ENCODE measurements at regions not wholly inside any gene's neighbourhood (a gene's known extent, or its start where the extent isn't known, plus 50 kb on each side); places are given as distances from the start of the nearest gene placed in this dataset.

GRCh38 chr9:105082843-105083242, 154.9 kb upstream of the ABCA1 start:
- H3K4me1 ChIP-seq (ENCODE audit: insufficient read depth, low read length, severe bottlenecking), result no peaks in the 10 kb centered on the region
- no peak overlapping the region for H3K4me3 ChIP-seq (ENCODE audit: low read depth, low read length, poor library complexity, severe bottlenecking)
- H3K9me2 ChIP-seq (ENCODE audit: low read depth, low read length), result no peaks in the 10 kb centered on the region
- H3K9me3 ChIP-seq (ENCODE audit: low read length), result no peaks in the 10 kb centered on the region
- no peaks in the 10 kb centered on the region for H3K27me3 ChIP-seq (ENCODE audit: insufficient read depth, low read length)
- H3K4me2 ChIP-seq (ENCODE audit: low read length), result no peak overlapping the region
- H3K9ac ChIP-seq (ENCODE audit: low read length), result no peak overlapping the region
- H3K27ac ChIP-seq (ENCODE audit: low read depth, low read length, poor library complexity, severe bottlenecking), result no peak overlapping the region
- no peaks in the 10 kb centered on the region for H4K20me1 ChIP-seq (ENCODE audit: insufficient read depth, low read length)
- no peaks in the 10 kb centered on the region for H3K79me2 ChIP-seq (ENCODE audit: insufficient read depth, low read length)
- no peak overlapping the region for H2AFZ ChIP-seq (ENCODE audit: low read length)
- no peaks in the 10 kb centered on the region for H3F3A ChIP-seq (ENCODE audit: insufficient read depth, low read length)
- no peaks in the 10 kb centered on the region for H3K36me3 ChIP-seq (ENCODE audit: insufficient read depth, low read length)
- TF ChIP-seq EZH2 (IDR thresholded peaks at IDR 0.05; ENCODE audit: borderline replicate concordance, low read length) (no peak), CTCF (IDR thresholded peaks at IDR 0.05; ENCODE audit: low read length) (no peak)

- TF ChIP-seq CTCF (IDR thresholded peaks at IDR 0.05; ENCODE audit: low read length), result no peak
- TF ChIP-seq EZH2 (IDR thresholded peaks at IDR 0.05; ENCODE audit: borderline replicate concordance, low read length), result no peak
- H3K9ac ChIP-seq (ENCODE audit: low read length), result no peak overlapping the region
- H3K27ac ChIP-seq (ENCODE audit: low read depth, low read length, poor library complexity, severe bottlenecking), result no peak overlapping the region
- no peaks in the 10 kb centered on the region for H3K9me3 ChIP-seq (ENCODE audit: low read length)
- no peaks in the 10 kb centered on the region for H3K36me3 ChIP-seq (ENCODE audit: insufficient read depth, low read length)
- no peaks in the 10 kb centered on the region for H3F3A ChIP-seq (ENCODE audit: insufficient read depth, low read length)
- no peaks in the 10 kb centered on the region for H3K79me2 ChIP-seq (ENCODE audit: insufficient read depth, low read length)
- no peak overlapping the region for H3K4me2 ChIP-seq (ENCODE audit: low read length)
- no peaks in the 10 kb centered on the region for H3K4me1 ChIP-seq (ENCODE audit: insufficient read depth, low read length, severe bottlenecking)
- H3K9me2 ChIP-seq (ENCODE audit: low read depth, low read length), result no peaks in the 10 kb centered on the region
- no peak overlapping the region for H3K4me3 ChIP-seq (ENCODE audit: low read depth, low read length, poor library complexity, severe bottlenecking)
- H2AFZ ChIP-seq (ENCODE audit: low read length), result no peak overlapping the region
- H3K27me3 ChIP-seq (ENCODE audit: insufficient read depth, low read length), result no peaks in the 10 kb centered on the region
- no peaks in the 10 kb centered on the region for H4K20me1 ChIP-seq (ENCODE audit: insufficient read depth, low read length)
Measured at GRCh38 chr9:105083256-105083655, 155.3 kb upstream of the ABCA1 start.

GRCh38 chr9:105087910-105088898, 156.2 kb upstream of the SLC44A1 start:
- no peaks in the 10 kb centered on the region for H3K9me2 ChIP-seq (ENCODE audit: low read depth, low read length)
- no peaks in the 10 kb centered on the region for H3K79me2 ChIP-seq (ENCODE audit: insufficient read depth, low read length)
- no peaks in the 10 kb centered on the region for H3K9me3 ChIP-seq (ENCODE audit: low read length)
- TF ChIP-seq CTCF (IDR thresholded peaks at IDR 0.05; ENCODE audit: low read length) (no peak), EZH2 (IDR thresholded peaks at IDR 0.05; ENCODE audit: borderline replicate concordance, low read length) (no peak)
- no peaks in the 10 kb centered on the region for H3K4me1 ChIP-seq (ENCODE audit: insufficient read depth, low read length, severe bottlenecking)
- H3K27ac ChIP-seq (ENCODE audit: low read depth, low read length, poor library complexity, severe bottlenecking), result no peak overlapping the region
- no peaks in the 10 kb centered on the region for H3K27me3 ChIP-seq (ENCODE audit: insufficient read depth, low read length)
- no peak overlapping the region for H2AFZ ChIP-seq (ENCODE audit: low read length)
- H3K4me2 ChIP-seq (ENCODE audit: low read length), result no peak overlapping the region
- H3K4me3 ChIP-seq (ENCODE audit: low read depth, low read length, poor library complexity, severe bottlenecking), result no peak overlapping the region
- H4K20me1 ChIP-seq (ENCODE audit: insufficient read depth, low read length), result no peaks in the 10 kb centered on the region
- no peak overlapping the region for H3K9ac ChIP-seq (ENCODE audit: low read length)
- H3F3A ChIP-seq (ENCODE audit: insufficient read depth, low read length), result no peaks in the 10 kb centered on the region
- no peaks in the 10 kb centered on the region for H3K36me3 ChIP-seq (ENCODE audit: insufficient read depth, low read length)
